ENCODE measurements at regions not wholly inside any gene's neighbourhood (a gene's known extent, or its start where the extent isn't known, plus 50 kb on each side); places are given as distances from the start of the nearest gene placed in this dataset.

DNA sequence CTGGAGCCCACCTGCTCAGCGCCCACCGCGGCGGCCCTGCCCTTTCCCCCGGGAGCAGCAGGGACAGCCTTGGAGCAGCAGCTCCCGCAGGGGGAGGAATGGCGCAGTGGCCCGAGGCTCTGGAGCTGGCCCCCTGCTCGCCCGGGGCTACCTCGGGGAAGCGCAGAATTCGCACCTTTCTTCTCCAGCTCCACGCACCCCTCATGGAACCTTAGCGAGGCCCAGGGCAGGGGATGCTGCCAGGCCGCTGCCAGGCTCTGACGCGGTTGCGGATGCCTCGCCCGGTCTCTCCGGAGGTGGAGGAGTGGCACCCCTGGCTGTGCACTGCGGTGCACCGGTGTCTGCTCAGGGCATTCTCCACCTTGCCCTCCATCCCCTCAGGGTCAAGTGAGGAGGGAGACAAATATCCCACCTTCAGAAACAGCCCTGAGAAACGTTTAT, 84.9 kb upstream of the MKI67 start:
- Mint-ChIP-seq H3K4me3 (peak overlapping the region; percentile 80), H3K27ac (peak overlapping the region; percentile 48), H3K4me1 (peaks cover 18% of the 10 kb centered on the region), H3K36me3 (ENCODE audit: low read depth) (no peaks in the 10 kb centered on the region), H3K27me3 (peaks cover 11% of the 10 kb centered on the region)
- no peak for ATAC-seq
- no peaks in the 10 kb centered on the region for H3K9me3 ChIP-seq (ENCODE audit: control insufficient read depth, low read length, poor library complexity, severe bottlenecking)
- no peak for DNase-seq

DNA sequence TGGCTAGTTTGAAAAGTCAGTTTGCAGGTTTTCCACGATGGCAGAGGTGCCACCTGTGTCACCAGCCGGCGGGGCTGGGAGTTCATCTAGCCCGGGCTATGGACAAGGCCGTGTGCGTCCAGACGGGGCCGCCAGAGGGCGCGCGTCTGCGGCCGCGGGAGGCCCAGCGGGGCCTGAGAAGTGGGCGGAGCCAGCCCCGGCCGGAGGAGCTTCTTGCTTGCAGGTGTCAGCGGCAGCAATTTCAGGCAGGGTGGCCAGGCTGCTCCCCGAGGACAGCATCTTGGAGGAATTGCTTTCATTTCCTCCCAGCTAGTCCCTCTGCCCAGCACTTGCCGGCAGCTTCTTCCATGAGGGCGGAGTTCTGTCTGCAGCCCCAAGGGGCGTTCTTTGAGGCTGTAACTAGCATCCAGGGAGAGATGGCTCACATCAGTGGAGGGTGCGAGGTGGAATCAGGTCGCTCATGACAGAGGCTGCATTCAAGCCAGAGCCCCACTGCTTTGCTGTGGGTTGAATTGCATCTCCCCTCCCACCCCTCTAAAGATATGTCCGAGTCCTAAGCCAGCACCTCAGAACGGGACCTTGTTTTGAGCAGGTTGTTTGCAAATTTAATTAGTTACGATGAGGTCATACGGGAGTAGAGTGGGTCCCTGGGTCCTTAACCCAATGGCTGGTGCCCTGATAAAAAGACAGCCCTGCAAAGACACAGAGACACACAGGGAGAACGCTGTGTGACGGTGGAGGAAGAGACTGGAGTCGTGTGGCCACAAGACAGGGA, 85.9 kb upstream of the MKI67 start:
- no peaks in the 10 kb centered on the region for H3K9me3 ChIP-seq (ENCODE audit: control insufficient read depth, low read length, poor library complexity, severe bottlenecking)
- Mint-ChIP-seq H3K36me3 (ENCODE audit: low read depth) (no peaks in the 10 kb centered on the region), H3K27ac (peak overlapping the region; percentile 48), H3K4me1 (peaks cover 18% of the 10 kb centered on the region), H3K4me3 (peak overlapping the region; percentile 80), H3K27me3 (peaks cover 11% of the 10 kb centered on the region)
- peak; percentile 73 to 79 (median 76) for DNase-seq
- peak; percentile 82 for ATAC-seq

DNA sequence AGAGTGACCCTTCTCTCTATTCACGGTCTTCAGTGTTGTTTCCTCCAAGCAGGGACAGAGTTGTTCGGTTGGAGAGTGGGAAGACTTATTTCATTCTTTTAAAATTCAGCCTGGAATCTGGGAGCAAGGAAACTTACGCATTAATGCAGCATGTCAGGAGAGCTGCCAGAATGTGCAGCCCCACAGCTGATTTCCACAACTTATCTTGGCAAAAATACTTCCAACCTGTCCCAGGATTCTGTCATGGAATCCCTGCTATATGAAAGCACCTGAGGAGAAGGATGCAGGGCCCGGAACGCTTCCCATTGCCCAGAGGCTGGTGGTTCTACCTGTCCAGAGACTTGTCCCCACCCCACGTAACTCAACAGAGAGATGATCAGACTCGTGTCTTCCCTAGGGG, 86.9 kb upstream of the MKI67 start:
- peaks cover 11% of the 10 kb centered on the region for H3K27me3 Mint-ChIP-seq
- ATAC-seq (no peak), DNase-seq (no peak)
- H3K9me3 ChIP-seq (ENCODE audit: control insufficient read depth, low read length, poor library complexity, severe bottlenecking): no peaks in the 10 kb centered on the region
- H3K4me1 Mint-ChIP-seq: peaks cover 18% of the 10 kb centered on the region
- H3K36me3 Mint-ChIP-seq (ENCODE audit: low read depth): no peaks in the 10 kb centered on the region
- no peak overlapping the region for H3K4me3 Mint-ChIP-seq
- no peak overlapping the region for H3K27ac Mint-ChIP-seq

DNA sequence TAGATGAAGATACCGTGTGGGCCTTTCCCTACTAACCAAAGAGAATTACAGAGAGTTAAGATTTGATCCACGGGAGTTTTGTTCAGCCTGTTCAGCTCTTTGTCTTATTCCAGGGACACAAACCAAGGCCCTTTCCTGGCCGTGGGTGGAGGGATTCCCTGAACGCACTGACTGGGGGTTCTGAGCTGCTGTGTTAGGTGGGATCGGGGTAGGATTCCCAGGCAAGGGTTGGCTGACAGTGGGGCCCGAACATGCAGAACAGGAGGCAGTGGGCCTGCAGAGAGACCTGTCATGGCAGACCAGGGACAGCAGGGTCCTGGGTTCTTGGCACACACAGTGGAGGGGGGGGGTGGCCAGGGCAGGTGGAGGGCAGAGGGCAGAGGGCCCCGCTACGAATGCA, 89.5 kb upstream of the MKI67 start:
- ATAC-seq: no peak
- Mint-ChIP-seq H3K27me3 (peaks cover 11% of the 10 kb centered on the region), H3K4me3 (no peak overlapping the region), H3K4me1 (peaks cover 10% of the 10 kb centered on the region), H3K27ac (no peak overlapping the region), H3K36me3 (ENCODE audit: low read depth) (no peaks in the 10 kb centered on the region)
- H3K9me3 ChIP-seq (ENCODE audit: control insufficient read depth, low read length, poor library complexity, severe bottlenecking): no peaks in the 10 kb centered on the region
- no peak for DNase-seq

DNA sequence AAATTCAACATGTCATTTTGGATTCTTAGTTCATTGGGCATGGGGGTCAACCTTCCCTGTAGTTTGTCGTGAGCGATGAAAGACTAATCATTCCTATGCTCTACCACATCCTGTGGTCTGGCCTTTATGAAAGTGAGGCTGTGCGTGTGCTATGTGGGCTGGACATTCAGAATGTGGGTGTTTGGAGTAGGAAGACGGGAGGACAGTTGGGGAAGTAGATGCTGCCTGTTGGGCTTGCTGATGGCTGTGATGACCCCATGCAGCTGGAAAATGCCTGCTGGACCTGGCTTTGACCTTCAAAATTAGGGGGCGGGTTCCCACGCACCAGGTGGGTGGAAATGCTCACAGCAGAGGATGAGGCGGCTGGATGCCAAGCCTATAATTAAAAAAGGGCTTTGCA, 90.9 kb upstream of the MKI67 start:
- H3K4me3 Mint-ChIP-seq: no peak overlapping the region
- H3K27ac Mint-ChIP-seq: no peak overlapping the region
- peaks cover 22% of the 10 kb centered on the region for H3K27me3 Mint-ChIP-seq
- ATAC-seq (no peak), DNase-seq (no peak)
- H3K36me3 Mint-ChIP-seq (ENCODE audit: low read depth): no peaks in the 10 kb centered on the region
- no peaks in the 10 kb centered on the region for H3K9me3 ChIP-seq (ENCODE audit: control insufficient read depth, low read length, poor library complexity, severe bottlenecking)
- H3K4me1 Mint-ChIP-seq: peaks cover 8% of the 10 kb centered on the region

DNA sequence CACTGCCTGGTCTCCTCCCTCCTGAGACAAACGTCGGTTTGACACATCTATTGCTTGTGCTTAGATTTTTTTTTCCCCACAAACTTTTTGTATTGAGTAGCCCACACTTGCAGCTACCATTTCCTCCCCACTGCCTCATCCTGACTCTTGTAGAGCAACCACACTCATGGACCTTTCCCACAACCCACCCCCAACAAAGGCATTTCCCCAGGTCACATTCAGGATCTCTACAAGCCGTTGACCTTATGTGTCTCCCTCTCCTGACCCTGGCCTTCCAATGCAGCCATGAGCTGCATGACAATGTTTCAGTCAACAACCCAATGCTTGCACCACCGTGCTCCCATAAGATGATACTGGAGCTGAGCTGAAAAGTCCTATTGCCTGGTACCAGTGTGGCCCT, 91.9 kb upstream of the MKI67 start:
- Mint-ChIP-seq H3K36me3 (ENCODE audit: low read depth) (no peaks in the 10 kb centered on the region), H3K27me3 (peaks cover 28% of the 10 kb centered on the region), H3K4me3 (no peak overlapping the region), H3K4me1 (peaks cover 7% of the 10 kb centered on the region), H3K27ac (no peak overlapping the region)
- DNase-seq (no peak), ATAC-seq (no peak)
- no peaks in the 10 kb centered on the region for H3K9me3 ChIP-seq (ENCODE audit: control insufficient read depth, low read length, poor library complexity, severe bottlenecking)

DNA sequence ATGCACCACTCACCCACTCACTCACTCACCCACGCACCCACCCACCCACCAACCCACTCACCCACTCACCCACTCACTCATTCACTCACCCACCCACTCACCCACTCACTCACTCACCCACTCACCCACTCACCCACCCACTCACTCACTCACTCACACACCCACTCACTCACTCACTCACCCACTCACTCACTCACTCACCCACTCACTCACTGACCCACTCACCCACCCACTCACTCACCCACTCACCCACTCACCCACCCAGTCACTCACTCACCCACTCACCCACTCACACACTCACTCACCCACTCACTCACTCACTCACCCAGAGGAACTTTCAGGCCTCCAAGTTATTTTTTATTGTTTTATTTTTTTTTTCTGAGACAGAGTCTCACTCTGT, 93.1 kb upstream of the MKI67 start:
- H3K27ac Mint-ChIP-seq: no peak overlapping the region
- no peaks in the 10 kb centered on the region for H3K9me3 ChIP-seq (ENCODE audit: control insufficient read depth, low read length, poor library complexity, severe bottlenecking)
- DNase-seq (no peak), ATAC-seq (no peak)
- no peaks in the 10 kb centered on the region for H3K36me3 Mint-ChIP-seq (ENCODE audit: low read depth)
- H3K4me1 Mint-ChIP-seq: peaks cover 9% of the 10 kb centered on the region
- peaks cover 28% of the 10 kb centered on the region for H3K27me3 Mint-ChIP-seq
- H3K4me3 Mint-ChIP-seq: no peak overlapping the region

DNA sequence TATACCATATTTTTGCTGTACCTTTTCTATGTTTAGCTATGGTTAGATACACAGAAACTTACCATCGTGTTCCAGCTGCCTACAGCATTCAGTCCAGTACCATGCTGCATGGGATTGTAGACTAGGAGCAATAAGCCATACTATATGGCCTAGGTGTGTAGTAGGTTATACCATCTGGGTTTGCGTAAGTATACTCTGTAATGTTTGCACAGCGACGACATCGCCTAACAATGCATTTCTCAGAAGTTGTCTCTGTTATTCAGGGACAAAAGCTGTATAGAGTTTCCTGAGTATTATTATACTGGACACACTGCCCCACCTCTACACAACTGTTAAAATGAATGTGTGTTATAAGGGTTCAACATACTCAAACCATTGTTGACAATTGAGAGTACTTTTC, 93.8 kb upstream of the MKI67 start:
- Mint-ChIP-seq H3K4me3 (no peak overlapping the region), H3K27ac (no peak overlapping the region), H3K27me3 (peaks cover 23% of the 10 kb centered on the region), H3K36me3 (ENCODE audit: low read depth) (no peaks in the 10 kb centered on the region), H3K4me1 (peaks cover 9% of the 10 kb centered on the region)
- H3K9me3 ChIP-seq (ENCODE audit: control insufficient read depth, low read length, poor library complexity, severe bottlenecking): no peaks in the 10 kb centered on the region
- DNase-seq: no peak
- no peak for ATAC-seq

DNA sequence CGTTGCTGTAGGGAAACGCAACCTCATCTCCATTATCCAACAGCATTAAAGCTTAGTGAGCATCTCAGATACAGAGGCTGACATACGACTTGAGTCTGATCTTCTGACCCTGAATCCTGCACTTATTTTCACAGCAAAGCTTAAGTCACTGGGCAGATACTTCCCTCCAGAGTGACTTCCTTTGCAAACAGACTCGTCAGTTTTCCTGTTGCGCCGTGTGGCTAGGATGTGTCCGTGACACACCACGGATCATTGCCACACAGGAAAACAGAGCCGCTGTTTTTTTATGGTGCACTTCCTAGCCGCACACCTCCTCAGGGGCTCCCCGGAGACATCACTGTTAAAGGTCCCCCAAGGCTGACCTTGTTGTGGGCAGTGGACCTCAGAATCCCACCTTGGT, 94.9 kb upstream of the MKI67 start:
- H3K9me3 ChIP-seq (ENCODE audit: control insufficient read depth, low read length, poor library complexity, severe bottlenecking): no peaks in the 10 kb centered on the region
- Mint-ChIP-seq H3K27ac (no peak overlapping the region), H3K4me1 (peaks cover 6% of the 10 kb centered on the region), H3K36me3 (ENCODE audit: low read depth) (no peaks in the 10 kb centered on the region), H3K27me3 (peaks cover 18% of the 10 kb centered on the region), H3K4me3 (no peak overlapping the region)
- no peak for ATAC-seq
- no peak for DNase-seq

DNA sequence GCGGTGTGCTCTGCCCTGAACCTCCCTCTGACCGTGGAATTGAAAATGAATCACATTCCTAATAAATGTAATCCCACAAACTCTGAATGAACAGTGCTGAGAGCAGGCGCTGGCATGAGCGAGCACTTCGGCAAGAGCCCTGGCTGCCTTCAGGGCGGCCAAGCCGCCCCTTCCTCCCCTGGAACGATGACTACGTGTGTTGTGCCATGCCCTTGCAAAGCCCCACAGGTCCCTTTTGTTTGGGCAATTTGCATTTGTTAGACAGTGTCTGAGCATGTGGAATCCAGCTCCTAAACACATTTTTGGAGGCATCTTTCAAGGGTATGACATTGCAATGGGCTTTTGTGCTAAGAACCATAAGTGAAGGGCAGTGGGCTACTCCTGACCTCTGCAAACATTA, 95.6 kb upstream of the MKI67 start:
- no peak for ATAC-seq
- peaks cover 4% of the 10 kb centered on the region for H3K36me3 Mint-ChIP-seq (ENCODE audit: low read depth)
- DNase-seq: no peak
- peaks cover 18% of the 10 kb centered on the region for H3K27me3 Mint-ChIP-seq
- peaks cover 6% of the 10 kb centered on the region for H3K4me1 Mint-ChIP-seq
- no peak overlapping the region for H3K4me3 Mint-ChIP-seq
- no peaks in the 10 kb centered on the region for H3K9me3 ChIP-seq (ENCODE audit: control insufficient read depth, low read length, poor library complexity, severe bottlenecking)
- H3K27ac Mint-ChIP-seq: no peak overlapping the region

DNA sequence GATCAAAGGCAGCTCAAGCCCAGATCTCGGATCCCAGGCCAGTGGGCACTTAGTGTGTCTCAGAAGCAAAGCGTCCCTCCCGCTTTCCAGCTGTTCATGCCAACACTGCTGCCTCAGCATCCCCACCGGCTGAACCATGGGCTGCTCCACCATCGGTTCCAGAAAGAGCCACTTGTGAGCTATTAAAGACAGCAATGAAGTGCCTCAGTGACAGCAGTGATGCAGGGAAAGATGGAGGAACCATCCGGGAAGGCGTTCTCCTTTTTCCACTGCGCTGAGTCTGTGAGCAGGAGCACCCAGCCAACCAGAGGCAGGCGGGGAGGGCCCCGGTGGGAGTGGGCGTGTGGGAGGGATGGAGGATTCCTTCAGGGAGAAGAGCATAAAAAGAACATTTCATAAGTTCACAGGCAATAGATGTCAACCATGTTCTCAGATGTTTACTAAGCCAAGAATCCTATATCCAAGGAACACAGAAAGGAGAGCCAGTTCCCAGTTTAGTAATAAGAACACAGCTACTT, 96.2 kb upstream of the MKI67 start:
- no peak for DNase-seq
- no peaks in the 10 kb centered on the region for H3K9me3 ChIP-seq (ENCODE audit: control insufficient read depth, low read length, poor library complexity, severe bottlenecking)
- ATAC-seq: no peak
- peaks cover 6% of the 10 kb centered on the region for H3K4me1 Mint-ChIP-seq
- peaks cover 4% of the 10 kb centered on the region for H3K36me3 Mint-ChIP-seq (ENCODE audit: low read depth)
- no peak overlapping the region for H3K27ac Mint-ChIP-seq
- H3K4me3 Mint-ChIP-seq: no peak overlapping the region
- peaks cover 18% of the 10 kb centered on the region for H3K27me3 Mint-ChIP-seq

DNA sequence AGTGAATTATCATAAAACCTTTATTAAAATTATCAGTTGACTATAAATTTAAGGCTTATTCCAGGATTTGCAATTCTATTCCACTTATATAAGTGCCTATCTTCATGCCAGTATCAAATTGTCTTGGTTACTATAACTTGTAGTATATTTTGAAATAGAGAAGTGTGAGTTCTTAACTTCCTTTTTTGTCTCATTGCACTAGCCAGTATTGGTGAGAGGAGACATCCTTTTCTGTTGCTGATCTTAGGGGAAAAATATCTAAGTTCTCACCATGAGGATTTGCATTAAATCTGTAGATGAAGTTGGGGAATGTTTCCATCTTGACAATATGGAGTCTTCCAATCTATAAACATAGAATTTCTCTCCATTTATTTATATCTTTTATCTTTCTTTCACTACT, 104.2 kb upstream of the MKI67 start:
- no peaks in the 10 kb centered on the region for H3K9me3 ChIP-seq (ENCODE audit: control insufficient read depth, low read length, poor library complexity, severe bottlenecking)
- Mint-ChIP-seq H3K4me1 (no peaks in the 10 kb centered on the region), H3K27me3 (peaks cover 9% of the 10 kb centered on the region), H3K36me3 (ENCODE audit: low read depth) (peaks cover 6% of the 10 kb centered on the region), H3K4me3 (no peak overlapping the region), H3K27ac (no peak overlapping the region)
- DNase-seq (no peak), ATAC-seq (no peak)

DNA sequence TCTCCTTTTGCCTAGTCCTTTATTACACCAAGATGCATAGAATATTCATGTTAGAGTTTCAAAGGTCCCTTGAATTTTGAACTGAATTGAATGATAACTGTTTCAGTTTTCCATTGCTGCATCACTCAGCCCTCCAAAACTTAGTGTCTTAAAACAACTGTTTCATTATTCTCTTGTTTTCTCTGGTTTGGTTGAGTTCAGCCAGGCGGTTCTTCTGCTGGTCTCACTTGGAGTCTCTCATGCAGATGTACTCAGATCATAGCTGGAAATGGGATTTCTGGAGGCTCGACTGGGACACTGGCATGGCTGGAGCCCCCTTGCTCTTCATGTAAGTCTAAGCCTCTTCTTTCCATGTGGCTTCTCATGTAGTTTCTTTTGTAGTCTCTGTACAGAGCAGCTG, 107.2 kb upstream of the MKI67 start:
- H3K4me1 Mint-ChIP-seq: no peaks in the 10 kb centered on the region
- no peak overlapping the region for H3K27ac Mint-ChIP-seq
- H3K36me3 Mint-ChIP-seq (ENCODE audit: low read depth): peaks cover 2% of the 10 kb centered on the region
- no peak for DNase-seq
- no peaks in the 10 kb centered on the region for H3K9me3 ChIP-seq (ENCODE audit: control insufficient read depth, low read length, poor library complexity, severe bottlenecking)
- no peak overlapping the region for H3K4me3 Mint-ChIP-seq
- ATAC-seq: no peak
- peaks cover 6% of the 10 kb centered on the region for H3K27me3 Mint-ChIP-seq

DNA sequence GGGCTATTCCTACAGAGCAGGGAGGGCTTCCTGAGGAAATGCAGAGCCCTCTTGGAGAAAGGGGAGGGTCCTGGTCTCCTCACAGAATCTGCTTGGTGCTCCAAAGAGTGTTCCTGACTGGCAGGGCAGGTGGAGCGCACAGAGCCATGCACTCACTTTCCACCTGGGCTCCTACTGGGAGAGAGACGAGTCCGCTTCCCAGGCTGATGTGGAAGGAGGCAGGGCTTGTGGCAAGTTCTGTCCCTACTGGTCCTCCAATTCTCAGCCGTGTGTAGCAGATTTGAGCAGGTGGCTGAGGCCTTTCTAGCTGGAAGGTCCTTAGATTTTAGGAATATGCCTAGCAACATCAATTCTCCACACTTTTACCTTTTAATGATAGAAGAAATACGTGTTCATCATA, 111.5 kb upstream of the MKI67 start:
- Mint-ChIP-seq H3K36me3 (ENCODE audit: low read depth) (peaks cover 3% of the 10 kb centered on the region), H3K27me3 (peaks cover 9% of the 10 kb centered on the region), H3K4me3 (no peak overlapping the region), H3K27ac (no peak overlapping the region), H3K4me1 (no peaks in the 10 kb centered on the region)
- no peaks in the 10 kb centered on the region for H3K9me3 ChIP-seq (ENCODE audit: control insufficient read depth, low read length, poor library complexity, severe bottlenecking)
- no peak for DNase-seq
- ATAC-seq: no peak

All from T-helper 17 cell (primary cell).